Immature natural killer cell (primary cell): ENCODE measurements at regions not wholly inside any gene's neighbourhood (a gene's known extent, or its start where the extent isn't known, plus 50 kb on each side); places are given as distances from the start of the nearest gene placed in this dataset.

ENCODE experiments used
- DNase-seq, 3 donors: peaks; one replicate each; pipeline ENCODE4 v3.0.0; 2022; ENCODE audit warnings: mixed read lengths in 1 of 3
- H3K27ac Mint-ChIP-seq, 6 donors: one replicate each; pipeline ENCODE4 v1.8.0; 2020; ENCODE audit warnings: mixed read lengths in 6 of 6, mild to moderate bottlenecking in 5 of 6, inconsistent platforms in 4 of 6, moderate library complexity in 3 of 6
- H3K27me3 Mint-ChIP-seq, 3 donors: one replicate each; pipeline ENCODE4 v1.8.0; 2020 to 2021; ENCODE audit warnings: low read depth in 3 of 3, mild to moderate bottlenecking in 3 of 3, mixed read lengths in 3 of 3, moderate library complexity in 3 of 3, inconsistent platforms in 1 of 3
- H3K36me3 Mint-ChIP-seq, 3 donors: one replicate each; pipeline ENCODE4 v1.8.0; 2020; ENCODE audit warnings: mixed read lengths in 3 of 3, inconsistent platforms in 2 of 3, mild to moderate bottlenecking in 2 of 3
- H3K4me1 Mint-ChIP-seq, 2 donors: one replicate each; pipeline ENCODE4 v1.8.0; 2020; ENCODE audit warnings: inconsistent platforms in 2 of 2, mild to moderate bottlenecking in 2 of 2, mixed read lengths in 2 of 2, moderate library complexity in 1 of 2
- H3K4me3 Mint-ChIP-seq, 5 donors: one replicate each; pipeline ENCODE4 v1.8.0; 2020; ENCODE audit warnings: mild to moderate bottlenecking in 5 of 5, mixed read lengths in 5 of 5, inconsistent platforms in 3 of 5, moderate library complexity in 3 of 5
- H3K9me3 Mint-ChIP-seq, 6 donors: one replicate each; pipeline ENCODE4 v1.8.0; 2020; ENCODE audit warnings: mild to moderate bottlenecking in 6 of 6, mixed read lengths in 6 of 6, inconsistent platforms in 4 of 6, moderate library complexity in 3 of 6

DNA sequence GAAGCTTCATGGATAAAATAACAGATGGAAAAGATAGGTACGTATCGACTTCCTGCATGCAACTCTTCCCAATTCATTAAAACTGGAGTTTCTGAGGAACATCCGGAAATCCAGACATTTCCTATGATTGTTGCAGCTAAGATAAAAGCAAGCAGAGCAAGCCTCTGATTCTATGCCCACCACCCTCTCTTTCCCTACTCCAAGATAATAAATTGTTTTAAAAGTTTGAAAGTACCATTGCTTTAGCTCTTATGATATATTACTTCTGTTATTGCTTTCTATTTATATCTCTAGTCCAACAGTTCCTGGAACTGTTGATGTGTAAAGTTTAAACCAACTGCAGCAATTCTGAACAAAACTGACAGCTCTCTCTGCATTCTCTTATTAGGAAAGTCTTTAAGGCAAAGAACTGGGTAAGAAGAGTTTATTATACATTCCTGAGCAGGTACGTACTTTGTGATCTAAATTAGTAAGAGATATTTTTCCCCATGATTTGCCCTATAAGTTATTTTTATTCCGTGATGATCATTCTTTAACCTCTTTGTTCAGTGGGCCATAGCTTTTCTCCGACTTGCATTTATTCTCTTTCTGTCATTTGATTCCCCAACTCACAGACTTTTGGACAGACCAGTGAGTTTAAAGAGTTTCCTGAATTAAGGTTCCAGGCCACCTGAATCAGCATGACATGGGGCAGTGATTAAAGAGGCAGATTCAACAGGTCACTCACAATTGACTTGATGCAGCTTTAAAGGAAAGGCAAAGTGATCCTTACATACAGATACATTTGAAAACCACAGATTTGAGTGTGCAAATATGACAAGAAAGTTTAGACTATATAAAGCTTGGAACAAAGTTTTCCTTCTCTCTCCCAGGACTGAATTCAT is 94.2 kb upstream of the THRB start:
- Mint-ChIP-seq H3K27ac (no peak overlapping the region), H3K36me3 (no peaks in the 10 kb centered on the region), H3K9me3 (peaks cover 0 to 10% (median 0%) of the 10 kb centered on the region in 6 donors), H3K4me1 (no peaks in the 10 kb centered on the region), H3K4me3 (no peak overlapping the region), H3K27me3 (peaks cover 0 to 2% (median 2%) of the 10 kb centered on the region in 3 donors)
- DNase-seq, result no peak

DNA sequence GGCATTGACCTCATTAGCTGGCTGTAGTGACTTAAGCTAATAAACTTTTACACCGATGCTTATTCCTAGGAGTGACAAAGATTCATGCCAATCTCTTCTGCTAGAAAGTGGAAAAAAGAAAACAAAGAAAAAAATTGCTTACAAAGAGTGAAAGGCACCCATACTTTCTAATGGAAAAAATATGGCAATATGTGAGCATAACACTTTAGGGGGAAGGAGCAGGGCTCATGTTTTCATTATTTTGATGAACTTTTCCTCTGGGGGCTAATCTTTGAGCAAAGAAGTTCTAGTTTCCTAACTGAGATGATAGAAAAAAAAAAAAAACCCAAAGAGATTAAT is 94.8 kb upstream of the THRB start:
- no peak overlapping the region for H3K27ac Mint-ChIP-seq
- H3K9me3 Mint-ChIP-seq, result peaks cover 0 to 7% (median 0%) of the 10 kb centered on the region in 6 donors
- no peak for DNase-seq
- H3K4me3 Mint-ChIP-seq, result no peak overlapping the region
- H3K4me1 Mint-ChIP-seq, result no peaks in the 10 kb centered on the region
- H3K27me3 Mint-ChIP-seq, result peaks cover 0 to 2% (median 2%) of the 10 kb centered on the region in 3 donors
- H3K36me3 Mint-ChIP-seq, result no peaks in the 10 kb centered on the region

DNA sequence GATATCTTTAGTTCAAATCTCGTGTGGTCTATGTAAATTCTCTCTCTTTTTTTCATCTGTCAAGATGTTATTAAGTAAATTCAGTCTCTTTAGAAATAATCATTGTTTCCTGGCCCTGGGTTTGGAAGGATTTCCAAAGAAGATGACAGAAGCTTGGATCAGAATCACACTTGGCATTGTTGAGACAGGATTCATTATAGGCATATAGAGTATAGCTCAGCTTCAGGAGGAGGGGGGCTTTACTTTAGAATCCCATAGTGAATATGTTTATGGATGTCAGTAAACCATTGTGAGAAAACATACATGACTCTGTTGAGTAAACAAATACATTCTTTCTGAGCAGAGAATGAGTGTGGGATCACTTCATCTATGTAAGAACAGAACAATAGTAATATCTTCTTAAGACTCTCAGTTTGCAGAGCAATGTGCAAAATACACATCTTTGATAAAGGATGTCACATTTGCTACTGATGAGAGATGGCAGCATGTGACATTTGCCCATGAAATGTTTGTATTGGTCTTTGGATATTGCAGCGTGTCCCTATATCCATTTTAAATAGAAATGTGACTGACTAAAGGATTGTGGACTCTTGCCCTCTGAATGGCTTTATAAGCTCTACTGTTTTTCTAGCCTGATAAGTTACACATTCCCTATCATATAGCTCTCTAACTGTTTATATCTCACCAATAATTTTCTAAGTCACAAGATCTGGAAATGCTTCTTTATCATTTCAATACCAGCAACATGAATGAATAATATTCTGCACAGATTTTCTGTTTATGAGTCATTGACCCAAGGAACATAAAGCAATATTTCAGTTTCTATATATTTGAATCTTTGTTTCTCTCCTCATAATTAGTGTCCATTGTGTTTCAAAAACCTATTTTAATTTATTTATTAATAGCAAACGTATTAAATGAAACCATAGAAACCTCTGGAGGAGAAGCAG is 95.6 kb upstream of the THRB start:
- H3K27me3 Mint-ChIP-seq, result peaks cover 0 to 2% (median 0%) of the 10 kb centered on the region in 3 donors

DNA sequence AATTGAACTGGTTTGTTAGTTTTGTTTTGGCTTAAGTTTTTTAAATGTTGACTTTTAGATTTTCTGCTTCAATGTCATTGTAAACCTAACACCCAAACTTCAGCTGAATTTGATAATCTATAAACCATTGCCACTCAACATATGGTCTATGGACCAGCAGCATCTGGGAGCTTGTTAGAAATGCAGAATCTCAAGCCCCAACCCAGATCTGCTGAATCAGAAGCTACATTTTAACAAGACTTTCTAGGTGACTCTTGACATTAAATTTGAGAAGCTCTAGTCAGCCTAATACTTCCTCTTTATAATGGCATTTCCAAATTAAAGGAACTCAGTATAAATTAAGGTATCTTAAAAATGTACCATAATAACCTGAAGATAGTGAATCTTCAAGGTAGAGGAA is 96.5 kb upstream of the THRB start:
- H3K4me1 Mint-ChIP-seq, result no peaks in the 10 kb centered on the region
- H3K36me3 Mint-ChIP-seq, result no peaks in the 10 kb centered on the region
- peaks cover 0 to 11% (median 0%) of the 10 kb centered on the region in 6 donors for H3K9me3 Mint-ChIP-seq
- no peaks in the 10 kb centered on the region for H3K27me3 Mint-ChIP-seq
- no peak overlapping the region for H3K4me3 Mint-ChIP-seq
- DNase-seq, result no peak
- H3K27ac Mint-ChIP-seq, result no peak overlapping the region

More for the DNA sequence above, 95.6 kb upstream of the THRB start:
- Mint-ChIP-seq H3K36me3 (no peaks in the 10 kb centered on the region), H3K4me1 (no peaks in the 10 kb centered on the region), H3K9me3 (peaks cover 0 to 7% (median 0%) of the 10 kb centered on the region in 6 donors), H3K4me3 (no peak overlapping the region), H3K27ac (no peak overlapping the region)
- DNase-seq, result no peak

- no peaks in the 10 kb centered on the region for H3K4me1 Mint-ChIP-seq
- H3K36me3 Mint-ChIP-seq, result no peaks in the 10 kb centered on the region
- no peak for DNase-seq
- no peak overlapping the region for H3K27ac Mint-ChIP-seq
- peaks cover 0 to 11% (median 0%) of the 10 kb centered on the region in 6 donors for H3K9me3 Mint-ChIP-seq
- H3K27me3 Mint-ChIP-seq, result no peaks in the 10 kb centered on the region
- no peak overlapping the region for H3K4me3 Mint-ChIP-seq
These were observed 97.3 kb upstream of the THRB start for GRCh38 chr3:24591661-24592555.

- Mint-ChIP-seq H3K36me3 (no peaks in the 10 kb centered on the region), H3K4me1 (no peaks in the 10 kb centered on the region), H3K4me3 (no peak overlapping the region), H3K9me3 (peaks cover 0 to 11% (median 0%) of the 10 kb centered on the region in 6 donors), H3K27ac (no peak overlapping the region), H3K27me3 (no peaks in the 10 kb centered on the region)
- DNase-seq, result no peak
These were observed 99.5 kb upstream of the THRB start for GRCh38 chr3:24594161-24594560.

GRCh38 chr3:24595796-24596195 is 101.1 kb upstream of the THRB start:
- DNase-seq, result no peak
- no peak overlapping the region for H3K4me3 Mint-ChIP-seq
- H3K27me3 Mint-ChIP-seq, result no peaks in the 10 kb centered on the region
- H3K9me3 Mint-ChIP-seq, result peaks cover 0 to 11% (median 0%) of the 10 kb centered on the region in 6 donors
- H3K4me1 Mint-ChIP-seq, result no peaks in the 10 kb centered on the region
- H3K36me3 Mint-ChIP-seq, result no peaks in the 10 kb centered on the region
- H3K27ac Mint-ChIP-seq, result no peak overlapping the region

DNA sequence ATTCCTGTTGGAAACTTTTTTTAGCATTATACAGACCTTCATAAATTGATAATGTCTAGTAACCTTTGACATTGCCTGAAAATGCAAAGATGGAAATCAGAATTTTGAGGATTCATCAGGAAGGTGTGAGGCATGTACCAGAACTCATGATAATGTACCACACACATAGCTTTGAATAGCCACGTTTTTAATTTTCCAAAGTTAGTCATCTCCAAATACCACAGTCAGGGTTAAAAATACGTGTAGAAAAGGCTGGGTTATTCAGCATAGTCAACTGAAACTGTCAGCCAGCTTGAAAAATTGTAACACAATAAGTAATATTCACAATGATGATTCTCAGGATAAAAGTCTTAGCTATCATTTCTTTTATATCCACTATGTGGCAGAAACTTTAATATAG is 102.0 kb upstream of the THRB start:
- H3K4me1 Mint-ChIP-seq, result no peaks in the 10 kb centered on the region
- no peak for DNase-seq
- no peak overlapping the region for H3K27ac Mint-ChIP-seq
- no peaks in the 10 kb centered on the region for H3K36me3 Mint-ChIP-seq
- H3K9me3 Mint-ChIP-seq, result peaks cover 0 to 8% (median 0%) of the 10 kb centered on the region in 6 donors
- H3K4me3 Mint-ChIP-seq, result no peak overlapping the region
- H3K27me3 Mint-ChIP-seq, result no peaks in the 10 kb centered on the region

DNA sequence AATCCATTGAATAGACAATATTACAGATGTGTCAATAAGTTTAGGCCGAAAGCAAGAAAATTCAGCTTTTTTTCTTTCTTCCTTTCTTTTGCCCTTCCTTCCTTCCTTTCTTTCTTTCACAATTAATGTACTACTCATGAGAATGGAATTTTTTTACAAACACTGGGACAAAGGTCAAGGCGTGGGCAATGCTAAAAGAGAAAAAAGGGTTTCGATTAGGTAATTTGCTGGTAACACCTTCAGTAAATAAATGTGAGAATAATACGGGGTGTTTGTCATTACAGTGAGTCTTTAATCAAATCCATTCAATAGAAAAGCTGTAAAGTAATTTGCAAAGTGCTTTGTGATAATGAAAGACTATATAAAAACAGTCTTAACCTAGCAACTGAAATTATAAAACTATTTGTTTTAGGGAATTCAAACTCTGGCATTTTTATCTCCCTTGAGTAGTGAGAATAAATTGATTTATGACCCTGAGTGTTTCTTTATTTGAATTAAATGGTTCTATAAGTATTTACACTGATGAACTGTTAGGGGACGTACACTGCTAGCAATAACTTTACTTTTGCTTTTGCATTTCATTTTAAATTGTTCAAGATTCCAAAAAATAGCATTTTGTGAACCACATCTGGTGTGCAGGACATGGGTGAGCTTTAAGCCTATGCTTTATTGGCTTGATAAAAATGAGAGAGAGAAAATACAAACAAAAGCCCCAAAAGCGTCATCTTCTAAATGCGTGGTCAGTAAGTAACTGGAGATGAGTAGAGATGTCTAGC is 104.2 kb upstream of the THRB start:
- no peaks in the 10 kb centered on the region for H3K4me1 Mint-ChIP-seq
- peaks cover 0 to 4% (median 0%) of the 10 kb centered on the region in 3 donors for H3K36me3 Mint-ChIP-seq
- H3K27ac Mint-ChIP-seq, result no peak overlapping the region
- DNase-seq, result no peak
- H3K9me3 Mint-ChIP-seq, result peaks cover 0 to 6% (median 0%) of the 10 kb centered on the region in 6 donors
- H3K4me3 Mint-ChIP-seq, result no peak overlapping the region
- no peaks in the 10 kb centered on the region for H3K27me3 Mint-ChIP-seq

GRCh38 chr3:24601066-24601939 is 106.7 kb upstream of the THRB start:
- Mint-ChIP-seq H3K27me3 (no peaks in the 10 kb centered on the region), H3K4me1 (no peaks in the 10 kb centered on the region), H3K36me3 (peaks cover 0 to 4% (median 0%) of the 10 kb centered on the region in 3 donors), H3K27ac (no peak overlapping the region), H3K9me3 (peaks cover 0 to 6% (median 0%) of the 10 kb centered on the region in 6 donors), H3K4me3 (no peak overlapping the region)
- no peak for DNase-seq

GRCh38 chr3:24604215-24604614 is 109.6 kb upstream of the THRB start:
- Mint-ChIP-seq H3K36me3 (peaks cover 0 to 4% (median 0%) of the 10 kb centered on the region in 3 donors), H3K4me1 (no peaks in the 10 kb centered on the region), H3K9me3 (peaks cover 0 to 6% (median 2%) of the 10 kb centered on the region in 6 donors), H3K27me3 (peaks cover 0 to 4% (median 1%) of the 10 kb centered on the region in 3 donors), H3K27ac (no peak overlapping the region), H3K4me3 (no peak overlapping the region)
- DNase-seq, result no peak

- no peak overlapping the region for H3K4me3 Mint-ChIP-seq
- DNase-seq, result no peak
- H3K9me3 Mint-ChIP-seq, result peaks cover 0 to 5% (median 2%) of the 10 kb centered on the region in 6 donors
These were observed 110.9 kb upstream of the THRB start for GRCh38 chr3:24605511-24606028.

More at GRCh38 chr3:24605511-24606028, 110.9 kb upstream of the THRB start:
- Mint-ChIP-seq H3K27ac (no peak overlapping the region), H3K27me3 (peaks cover 0 to 4% (median 1%) of the 10 kb centered on the region in 3 donors), H3K36me3 (peaks cover 0 to 4% (median 0%) of the 10 kb centered on the region in 3 donors), H3K4me1 (no peaks in the 10 kb centered on the region)
